HG03060 (cell line): ENCODE measurements at regions not wholly inside any gene's neighbourhood (a gene's known extent, or its start where the extent isn't known, plus 50 kb on each side); places are given as distances from the start of the nearest gene placed in this dataset.

ENCODE experiments used
- ATAC-seq: cut with Tn5 transposase; IDR thresholded peaks from one replicate; pipeline ENCODE4 v1.9.1; 2021; ENCODE audit warnings: low read depth, moderate number of reproducible peaks; ENCODE audit not compliant: unreplicated experiment

- ATAC-seq = no peak
Observed at GRCh38 chr7:155173905-155174304, 103.8 kb downstream of the HTR5A start.

DNA sequence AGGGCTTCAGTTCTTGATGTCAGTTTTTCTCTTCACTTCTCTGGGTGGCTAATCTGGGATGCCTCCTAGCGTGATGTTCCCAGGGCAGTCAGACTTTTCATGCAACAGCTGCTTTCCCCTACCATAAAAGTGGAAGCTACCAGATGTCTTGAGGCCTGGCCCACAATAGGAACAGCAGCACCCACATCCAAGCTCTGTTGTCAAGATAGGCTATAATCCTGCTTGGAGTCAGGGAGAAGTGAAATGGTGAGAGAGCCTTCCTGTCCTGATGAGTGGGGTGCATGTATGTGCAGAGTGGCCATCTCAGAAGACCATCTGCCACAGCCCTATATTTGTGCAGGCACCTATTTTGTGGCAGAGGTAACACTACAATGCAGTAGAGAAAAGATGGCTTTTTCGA, 108.0 kb downstream of the HTR5A start:
- no peak for ATAC-seq

DNA sequence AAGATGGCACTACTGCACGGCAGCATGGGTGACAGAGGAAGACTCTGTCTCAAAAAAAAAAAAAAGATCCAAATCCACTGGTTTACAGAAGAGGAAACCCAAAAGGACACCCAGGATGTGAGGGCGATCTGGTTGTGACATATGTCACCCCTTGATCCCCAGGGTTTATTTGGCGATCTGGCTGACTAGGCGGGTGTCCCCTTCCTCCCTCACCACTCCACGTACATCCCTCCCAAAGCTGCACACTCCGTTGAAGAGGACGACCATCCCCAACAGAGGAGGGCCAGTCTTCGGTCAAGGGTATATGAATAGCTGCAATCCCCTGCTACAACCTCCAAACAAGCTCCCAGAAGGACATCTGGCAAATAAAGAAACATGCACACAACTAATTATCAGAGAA, 111.6 kb downstream of the HTR5A start:
- ATAC-seq = no peak

GRCh38 chr7:155182406-155182970, 112.4 kb downstream of the HTR5A start:
- ATAC-seq = no peak

- no peak for ATAC-seq
Observed at GRCh38 chr7:155183655-155184054, 113.5 kb downstream of the HTR5A start.

- no peak for ATAC-seq
Observed at GRCh38 chr7:155184923-155185322, 112.8 kb upstream of the INSIG1 start.

DNA sequence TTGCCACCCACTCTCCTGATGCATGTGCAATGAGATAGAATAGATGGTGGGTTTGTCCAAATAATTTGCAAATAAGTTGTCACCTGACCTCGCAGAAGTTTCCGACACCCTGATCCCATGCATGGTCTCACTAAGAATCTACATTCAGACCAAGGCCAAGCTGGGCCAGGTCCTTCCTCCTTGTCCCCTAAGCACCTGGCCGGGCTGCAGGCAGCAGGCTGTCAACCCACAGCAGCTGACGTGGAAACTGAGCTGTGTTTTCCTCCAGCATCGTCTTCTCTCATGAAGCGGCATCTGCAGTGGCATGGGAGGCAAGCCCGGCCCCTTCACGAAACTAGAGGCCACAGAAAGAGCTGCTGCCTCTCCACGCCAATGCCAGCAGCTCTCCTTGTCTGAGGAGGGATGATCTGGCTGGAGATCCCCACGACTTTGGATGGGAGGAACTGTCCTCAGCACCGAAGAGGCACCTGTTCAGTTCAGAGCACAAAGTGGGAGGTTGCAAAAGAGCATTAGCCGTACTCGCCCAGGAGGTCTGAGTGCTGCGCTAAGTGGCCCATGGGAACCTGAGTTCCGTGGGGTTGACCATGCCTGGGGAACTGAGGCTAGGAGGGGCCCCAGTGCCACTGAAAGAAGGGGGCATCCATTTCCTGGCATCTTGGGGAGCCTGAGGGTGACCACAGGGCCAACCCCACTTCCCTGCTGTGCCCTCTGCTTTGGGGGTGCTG, 110.5 kb upstream of the INSIG1 start:
- no peak for ATAC-seq

DNA sequence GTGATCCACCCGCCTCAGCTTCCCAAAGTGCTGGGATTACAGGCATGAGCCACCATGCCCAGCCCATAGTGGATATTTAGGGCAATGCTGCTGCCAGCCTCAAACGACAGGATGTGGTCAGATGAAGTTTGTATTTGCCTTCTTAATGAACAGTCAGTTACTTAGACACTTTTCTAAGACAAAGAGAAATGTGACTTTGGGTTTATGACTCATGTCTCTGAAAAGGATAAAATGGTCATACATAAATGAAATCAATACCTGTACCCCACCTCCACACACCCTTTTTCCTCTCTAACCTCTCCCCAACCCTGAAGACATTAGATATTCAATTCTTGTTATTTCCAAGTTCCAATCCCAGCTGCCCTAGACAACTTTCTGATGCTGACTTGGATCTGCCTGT, 109.3 kb upstream of the INSIG1 start:
- ATAC-seq = no peak

GRCh38 chr7:155188821-155189581, 108.7 kb upstream of the INSIG1 start:
- ATAC-seq = no peak

DNA sequence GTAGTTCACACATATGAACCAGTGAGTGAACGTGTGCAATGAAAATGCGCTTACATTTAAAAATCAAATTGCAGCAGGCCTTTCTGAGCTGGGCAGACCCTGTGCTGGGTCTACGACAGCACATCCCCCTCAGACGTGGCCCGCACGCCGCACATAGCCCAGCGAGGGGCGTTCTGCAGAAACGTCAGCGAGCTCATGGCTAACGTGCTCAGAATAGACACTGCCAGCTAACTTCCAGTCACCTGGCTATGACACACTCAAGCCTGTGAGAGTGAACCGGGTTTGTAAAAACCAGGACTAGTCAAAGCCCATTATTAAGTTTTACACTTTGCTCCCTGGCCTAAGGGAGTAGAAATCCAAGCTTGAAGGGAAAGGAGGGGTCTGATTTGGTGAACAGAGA, 108.1 kb upstream of the INSIG1 start:
- ATAC-seq = no peak

DNA sequence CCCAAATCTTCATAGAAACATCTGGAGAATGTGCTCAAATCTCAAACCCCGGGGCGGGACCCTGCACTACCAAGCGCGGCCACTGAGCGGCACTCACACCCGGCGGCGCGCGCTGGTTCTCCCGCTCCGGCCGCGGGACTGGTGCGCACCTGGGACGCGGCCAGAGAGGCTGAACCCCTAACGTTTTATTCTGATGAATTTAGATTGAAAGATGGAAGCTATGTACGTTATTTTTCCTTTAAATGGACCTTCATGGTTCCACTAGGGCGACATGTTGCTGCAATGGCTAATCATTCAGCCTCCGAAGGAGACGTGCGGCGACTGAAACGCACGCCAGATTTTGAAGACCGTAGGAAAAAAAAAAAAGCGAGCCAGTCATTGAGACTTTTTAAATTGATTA, 107.0 kb upstream of the INSIG1 start:
- no peak for ATAC-seq

DNA sequence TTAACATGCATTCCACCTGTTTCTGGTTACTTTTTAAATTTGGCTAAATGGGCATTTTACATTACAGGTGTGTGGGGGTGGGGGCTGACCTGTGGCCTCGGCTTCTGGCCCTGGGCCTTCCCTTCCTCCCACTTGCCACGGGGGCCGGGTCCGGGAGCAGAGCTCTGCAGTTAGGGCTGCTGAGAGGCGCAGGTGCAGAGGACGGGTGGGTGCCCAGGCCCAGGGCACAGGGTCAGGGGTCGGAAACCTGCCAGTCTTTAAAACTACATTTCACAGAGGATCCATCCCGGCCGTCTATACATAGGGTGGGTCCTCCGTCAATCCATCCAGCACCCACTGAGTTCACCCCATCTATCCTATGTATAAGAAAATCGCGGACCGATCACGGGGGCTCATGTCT, 106.5 kb upstream of the INSIG1 start:
- ATAC-seq = no peak

- ATAC-seq = no peak
Observed at GRCh38 chr7:155191901-155192478, 105.7 kb upstream of the INSIG1 start.

DNA sequence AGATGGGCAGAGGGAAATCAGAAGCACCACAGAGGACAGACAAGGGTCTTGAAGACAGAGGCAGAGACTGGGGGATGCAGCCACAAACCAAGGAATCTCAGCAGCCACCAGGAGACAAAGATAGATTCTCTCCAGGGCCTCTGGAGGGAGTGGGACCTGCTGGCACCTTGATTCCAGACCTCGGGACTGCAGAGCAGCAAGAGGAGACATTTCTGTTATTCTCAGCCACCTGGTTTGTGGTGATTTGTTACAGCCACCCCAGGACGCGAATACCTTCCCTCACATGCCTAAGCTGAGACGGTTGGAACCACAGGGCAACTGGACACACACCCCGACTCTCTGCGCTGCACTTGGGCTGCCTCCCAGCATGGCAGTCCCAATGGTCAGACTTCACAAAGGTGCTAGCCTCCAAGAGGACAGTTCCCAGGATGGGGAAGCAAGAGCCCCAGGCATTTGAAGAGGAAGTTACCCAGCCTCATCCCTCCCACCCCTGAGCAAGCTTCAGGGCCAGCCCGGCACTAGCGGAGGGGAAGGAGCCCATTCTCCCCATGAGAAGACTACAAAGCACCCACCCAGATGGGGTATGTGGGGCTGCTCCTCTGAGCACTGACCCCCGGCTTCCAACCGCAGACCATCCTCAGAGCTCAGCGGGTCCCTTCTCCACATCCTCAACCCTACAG, 104.6 kb upstream of the INSIG1 start:
- no peak for ATAC-seq

GRCh38 chr7:155193716-155194115, 104.0 kb upstream of the INSIG1 start:
- ATAC-seq = no peak

- no peak for ATAC-seq
Observed at GRCh38 chr7:155194382-155195140, 103.1 kb upstream of the INSIG1 start.

DNA sequence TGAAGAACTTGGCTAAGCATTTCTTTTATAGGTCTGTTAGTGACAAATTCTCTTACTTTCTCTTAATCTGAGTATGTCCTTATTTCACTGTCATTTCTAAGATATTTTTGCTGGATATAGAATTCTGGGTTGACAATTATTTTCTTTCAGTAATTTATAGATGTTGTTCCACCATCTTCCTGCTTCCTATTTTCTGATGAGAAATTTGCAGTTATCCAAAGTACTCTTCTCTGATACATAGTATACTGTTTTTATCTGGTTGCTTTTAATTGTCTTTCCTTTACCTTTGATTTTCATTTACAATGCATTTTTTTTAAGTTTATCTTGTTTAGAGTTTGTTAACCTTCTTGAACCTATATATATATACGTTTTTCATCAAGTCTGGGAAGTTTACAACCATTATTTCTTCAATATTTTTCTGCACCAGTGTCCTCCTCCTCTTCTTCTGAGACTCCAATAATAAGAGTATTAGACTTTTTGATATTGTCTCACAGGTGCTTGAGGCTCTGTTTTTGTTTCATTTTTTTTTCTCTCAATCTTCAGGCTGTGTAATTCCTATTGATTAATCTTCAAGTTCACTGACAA, 101.6 kb upstream of the INSIG1 start:
- no peak for ATAC-seq

DNA sequence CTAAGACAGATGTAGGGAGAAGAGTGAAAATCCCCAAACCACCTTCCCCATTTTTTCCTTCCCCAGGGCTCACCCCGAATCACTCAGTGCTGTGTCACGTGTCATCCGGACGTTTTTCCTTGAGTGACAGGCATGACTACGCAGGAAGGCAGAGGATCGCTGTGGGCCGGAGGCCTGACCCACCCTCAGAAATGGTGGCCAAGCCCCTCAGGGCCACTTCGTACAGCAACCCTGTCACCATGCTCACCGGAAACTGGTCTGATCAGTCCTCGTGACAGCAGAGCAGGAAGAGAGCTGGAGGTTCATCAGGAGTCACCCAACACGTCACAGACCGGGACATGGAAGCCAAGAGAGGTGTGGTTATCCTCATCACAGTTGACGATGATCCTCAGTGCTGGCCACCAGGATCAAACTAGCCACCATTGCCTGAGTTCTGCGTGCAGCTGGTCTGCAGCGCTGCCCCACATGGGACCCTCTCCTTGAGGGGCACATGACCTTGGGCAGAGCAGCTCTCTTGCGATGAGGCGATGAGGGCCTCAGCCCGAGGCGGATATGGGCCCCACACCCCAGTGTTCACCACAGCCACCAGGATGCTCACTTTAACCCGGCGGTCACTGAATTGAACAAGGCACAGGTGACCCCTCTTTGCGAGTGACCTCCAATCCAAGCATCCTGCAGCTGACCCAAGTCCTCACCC, 99.3 kb upstream of the INSIG1 start:
- ATAC-seq = no peak
